NCI-H1105 (cell line): ENCODE measurements at regions not wholly inside any gene's neighbourhood (a gene's known extent, or its start where the extent isn't known, plus 50 kb on each side); places are given as distances from the start of the nearest gene placed in this dataset.
A peak's percentile ranks its signal among the peaks of the same experiment; 100 is the strongest.
"Not testable (repeated sequence)": the region's sequence is repeated elsewhere in the genome, so short reads cannot be mapped to it uniquely, and the experiment has no call there.

Experiments
- DNase-seq: peaks from one replicate; lab custom pipeline; 2025; lab: John Stamatoyannopoulos, UW

DNA sequence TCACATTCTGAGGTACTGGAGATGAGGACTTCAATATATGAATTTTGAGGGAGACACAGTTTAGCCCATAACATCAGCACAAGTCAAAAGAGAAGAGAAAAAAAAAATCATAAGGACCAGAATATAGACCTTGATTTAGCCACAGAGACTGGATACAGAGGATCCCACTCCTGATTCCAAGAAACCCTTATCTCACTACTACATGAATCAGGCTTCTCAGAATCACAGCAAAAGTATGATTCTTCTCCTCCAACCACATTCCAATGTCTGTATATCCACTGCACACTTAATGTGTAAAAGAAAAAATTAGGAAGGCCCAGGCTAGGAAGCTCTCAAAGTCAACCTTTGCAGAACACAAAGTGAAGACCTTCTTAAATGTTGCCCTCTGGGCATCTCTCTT is 610.9 kb downstream of the DTWD2 start:
- DNase-seq, result no peak

DNA sequence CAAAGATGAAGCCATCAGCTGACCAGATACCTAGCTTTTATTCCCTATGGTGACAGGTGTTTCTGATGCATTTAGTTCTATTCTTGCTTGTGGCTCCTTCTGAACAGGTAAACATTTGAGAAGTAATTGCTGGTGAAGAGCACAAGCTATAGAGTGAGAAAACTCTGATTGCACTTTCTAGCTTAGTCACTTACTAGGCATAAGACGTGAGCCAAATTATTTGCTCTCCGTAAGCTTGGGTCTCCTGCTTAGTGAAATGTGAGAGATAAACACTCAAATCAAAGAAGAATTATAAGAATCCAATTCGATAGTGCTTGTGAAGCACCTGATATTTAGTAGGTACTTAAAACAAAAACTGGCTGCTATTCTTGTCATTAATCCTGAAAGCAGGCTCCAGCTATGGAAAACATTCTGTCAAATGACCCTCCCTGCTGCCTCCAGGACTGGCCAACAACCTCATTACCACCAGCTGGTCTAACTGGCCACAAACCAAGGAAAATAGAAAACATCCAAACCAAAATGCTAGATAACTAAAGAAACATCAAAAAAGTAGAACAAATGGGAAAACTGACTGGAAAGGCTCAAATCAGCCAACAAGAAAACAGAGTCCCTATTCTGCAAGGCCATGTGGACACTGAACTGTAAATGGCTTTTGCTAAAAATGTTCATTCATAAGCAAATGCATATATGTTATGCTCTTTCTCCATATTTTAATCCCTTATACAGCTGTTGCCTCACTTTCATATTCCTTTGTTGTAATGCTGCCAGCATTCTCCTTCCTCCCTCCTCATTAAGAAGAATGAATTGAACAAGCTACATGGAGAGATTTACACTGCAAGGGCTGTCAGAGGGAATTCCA is 616.1 kb downstream of the DTWD2 start:
- peak; percentile 12 for DNase-seq

DNA sequence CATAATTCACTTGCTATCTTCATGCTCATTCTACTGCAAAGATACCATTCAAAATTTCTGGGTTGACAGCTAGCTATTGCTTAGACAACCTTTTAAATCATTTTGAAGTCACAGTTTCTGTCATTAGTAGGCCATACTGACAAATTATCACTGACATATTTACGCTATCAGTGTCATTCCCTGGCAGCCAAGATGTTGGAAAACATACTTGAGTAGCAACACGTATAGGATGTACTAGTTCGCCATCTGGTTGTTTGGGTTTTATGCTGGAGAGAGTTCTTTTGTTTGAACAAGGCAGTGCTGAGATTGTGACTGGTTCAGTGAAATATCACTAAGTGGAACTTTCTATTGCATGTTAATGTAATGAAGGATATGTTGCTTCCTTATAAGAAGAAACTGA is 621.9 kb downstream of the DTWD2 start:
- no peak for DNase-seq

DNA sequence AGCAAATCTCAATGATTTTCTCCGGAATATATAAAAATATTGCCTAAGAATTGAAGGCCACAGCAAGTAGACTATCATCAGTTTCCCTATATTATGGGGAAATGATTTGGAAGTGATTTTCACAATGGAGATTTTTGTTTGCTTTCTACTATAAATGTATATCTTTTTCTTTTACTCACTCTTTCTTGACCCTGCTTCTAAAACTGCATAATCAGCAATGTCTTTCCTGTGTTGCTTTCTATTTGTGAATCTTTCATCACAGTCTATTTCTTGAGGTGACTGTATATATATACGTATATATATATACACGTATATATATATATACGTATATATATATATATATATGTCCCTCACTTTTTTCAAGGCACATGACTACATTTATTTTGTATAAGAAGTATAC is 622.6 kb downstream of the DTWD2 start:
- no peak for DNase-seq

DNA sequence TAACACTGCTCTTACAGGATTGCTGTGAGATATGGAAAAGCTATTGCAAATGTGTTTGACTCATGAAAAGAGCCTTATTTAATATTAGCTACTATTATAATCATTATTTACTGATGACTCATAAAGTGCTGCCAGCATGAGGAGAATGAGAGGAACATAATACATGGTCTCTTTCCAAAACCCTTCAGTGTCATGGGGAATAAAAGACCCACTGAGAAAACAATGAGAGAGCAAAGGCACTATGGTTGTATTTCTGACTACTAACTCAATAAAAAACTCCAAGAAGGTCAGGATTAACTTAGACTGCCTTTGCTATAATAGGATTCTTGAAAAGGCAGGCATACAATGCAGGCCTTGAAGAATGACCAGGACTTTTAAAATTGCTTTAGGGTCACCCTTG is 633.5 kb downstream of the DTWD2 start:
- DNase-seq, result no peak

DNA sequence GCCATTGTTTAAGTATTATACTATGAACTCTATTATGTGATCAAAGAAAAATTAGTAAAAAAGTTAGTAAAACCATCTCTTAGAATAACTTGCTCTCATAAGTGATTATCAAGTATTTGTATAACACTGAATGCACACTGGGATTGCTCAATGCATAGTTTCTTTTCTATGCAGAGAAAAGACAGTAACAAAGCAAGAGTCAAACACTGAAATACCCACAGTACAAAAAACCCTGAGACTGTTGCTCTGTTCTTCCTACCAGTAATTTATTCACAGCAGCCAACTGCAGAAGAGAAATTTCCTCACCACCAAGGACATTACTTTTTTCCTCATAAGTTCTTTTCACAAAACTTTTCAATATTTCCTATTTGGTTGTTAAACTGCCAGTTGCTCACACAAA is 634.4 kb downstream of the DTWD2 start:
- DNase-seq, result no peak

DNA sequence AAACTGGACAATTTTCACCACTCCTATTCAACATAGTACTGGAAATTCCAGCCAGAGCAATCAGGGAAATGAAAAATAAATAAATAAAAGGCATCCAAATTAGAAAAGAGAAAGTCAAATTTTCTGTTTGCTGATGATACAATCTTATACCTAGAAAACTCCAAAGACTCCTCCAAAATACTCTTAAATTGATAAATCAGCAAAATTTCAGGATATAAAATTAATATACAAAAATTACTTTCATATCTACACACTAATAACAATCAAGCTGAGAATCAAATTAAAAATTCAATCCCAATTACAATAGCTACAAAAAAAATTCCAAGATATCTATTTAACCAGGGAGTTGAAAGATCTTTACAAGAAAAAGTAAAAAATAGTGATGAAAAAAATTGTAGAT is 651.9 kb downstream of the DTWD2 start:
- DNase-seq, result no peak

DNA sequence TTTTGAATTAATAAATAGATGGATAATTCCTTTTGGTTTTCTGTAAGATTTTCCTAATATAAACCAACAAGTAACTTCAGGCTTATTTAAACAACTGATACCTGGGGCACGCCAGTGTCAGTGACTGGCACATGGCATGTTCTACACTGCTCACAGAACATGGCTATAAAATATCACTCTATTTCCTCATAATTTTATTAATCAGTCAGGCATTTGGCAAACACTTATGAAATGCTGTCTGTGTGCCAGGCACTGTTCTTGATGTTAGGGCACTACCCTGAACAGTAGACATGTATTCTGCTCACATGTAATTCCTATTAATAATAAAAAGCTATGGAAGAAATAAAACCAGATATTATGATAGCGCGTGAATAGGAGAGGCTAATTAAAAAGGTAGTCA is 661.0 kb downstream of the DTWD2 start:
- DNase-seq, result no peak

DNA sequence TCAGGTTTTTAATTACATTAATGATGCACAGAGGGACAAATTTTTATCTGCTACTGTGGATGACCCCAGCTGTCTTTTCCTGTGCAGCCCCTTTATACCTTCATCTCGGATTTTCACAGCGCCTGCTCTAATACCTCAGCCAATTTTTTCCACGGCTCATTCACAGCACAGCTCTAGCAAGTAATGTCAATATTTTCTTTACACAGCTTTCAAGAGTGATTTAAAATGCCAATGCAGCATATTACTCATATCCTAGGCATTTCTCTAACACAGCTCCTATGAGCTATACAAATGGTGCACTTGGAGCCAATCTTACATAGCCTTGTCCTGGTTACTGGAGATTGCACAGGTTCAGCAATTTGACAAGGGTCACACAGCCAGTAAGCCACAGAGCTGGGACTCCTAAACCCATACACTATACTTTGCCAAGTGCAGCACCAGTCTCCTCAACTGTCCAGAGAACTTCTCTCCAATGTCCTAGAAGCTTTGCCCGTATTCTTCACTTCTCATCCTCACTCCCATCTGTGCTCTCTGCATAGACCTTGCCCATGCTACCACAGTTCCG is 661.8 kb downstream of the DTWD2 start:
- no peak for DNase-seq

DNA sequence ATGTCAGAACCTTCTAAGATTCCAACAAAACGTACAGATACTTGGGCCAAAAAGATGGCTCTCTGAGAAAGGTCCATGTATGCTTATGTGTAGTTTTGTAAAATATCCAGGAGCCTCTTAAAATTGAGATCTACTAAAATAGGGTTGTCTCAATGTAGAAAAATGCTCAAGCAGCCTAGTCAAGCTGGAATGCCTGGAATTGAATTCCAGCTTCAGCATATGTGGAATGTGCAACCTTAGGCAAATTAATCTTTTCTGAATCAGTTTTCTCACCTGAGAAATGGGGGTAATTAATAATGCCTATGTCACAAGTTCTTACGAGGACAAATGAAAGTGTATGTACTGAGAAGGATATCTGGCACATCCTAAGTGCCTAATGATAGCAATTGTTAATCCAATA is 662.4 kb downstream of the DTWD2 start:
- no peak for DNase-seq

DNA sequence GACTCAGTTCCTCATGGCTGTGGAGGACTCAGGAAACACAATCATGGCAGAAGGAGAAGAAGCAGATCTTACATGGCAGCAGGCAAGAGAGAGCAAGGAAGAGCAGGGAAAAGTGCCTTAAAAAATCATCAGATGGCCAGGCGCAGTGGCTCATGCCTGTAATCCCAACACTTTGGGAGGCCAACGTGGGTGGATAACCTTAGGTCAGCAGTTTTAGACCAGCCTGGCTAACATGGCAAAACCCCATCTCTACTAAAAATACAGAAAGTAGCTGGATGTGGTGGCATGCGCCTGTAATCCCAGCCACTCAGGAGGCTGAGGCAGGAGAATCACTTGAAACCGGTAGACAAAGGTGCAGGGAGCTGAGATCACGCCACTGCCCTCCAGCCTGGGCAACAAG is 664.6 kb downstream of the DTWD2 start:
- not testable (repeated sequence) for DNase-seq

DNA sequence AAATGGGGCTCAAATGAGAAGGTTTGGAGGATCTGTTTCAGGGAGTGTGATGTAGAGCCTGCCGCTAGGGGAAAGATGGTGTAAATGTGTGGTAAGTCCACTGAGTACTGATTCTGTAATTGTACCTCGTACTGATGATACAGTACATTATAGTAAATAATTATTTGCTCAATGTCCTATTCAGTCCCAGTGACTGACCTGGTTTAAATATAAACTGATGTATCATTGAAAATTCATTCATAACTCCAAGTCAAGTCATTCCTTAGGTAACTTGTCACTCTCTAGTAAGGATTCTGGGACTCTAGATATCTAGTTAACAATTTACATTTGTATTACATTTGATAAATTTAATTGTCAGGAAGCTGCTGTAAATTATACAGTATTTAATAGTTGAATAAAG is 667.3 kb downstream of the DTWD2 start:
- DNase-seq, result no peak

DNA sequence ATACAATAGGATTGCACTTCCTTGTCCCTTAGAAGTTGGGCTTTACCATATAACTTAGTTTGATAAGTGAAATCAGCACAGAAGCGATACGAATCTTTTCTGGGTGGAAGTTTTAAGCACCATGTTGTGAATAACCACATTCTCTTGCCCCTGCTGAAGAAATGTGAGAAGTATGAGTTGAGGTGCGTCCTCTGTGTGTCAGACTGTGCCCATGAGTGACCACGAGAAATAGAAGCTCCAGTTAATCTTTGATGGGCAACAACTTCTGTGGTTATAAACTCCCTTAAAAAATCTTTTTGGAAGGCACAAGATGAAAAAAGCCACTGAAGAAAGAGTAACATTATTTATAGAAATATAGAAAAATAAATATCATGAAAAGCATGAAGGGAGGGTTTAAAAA is 668.2 kb downstream of the DTWD2 start:
- no peak for DNase-seq

DNA sequence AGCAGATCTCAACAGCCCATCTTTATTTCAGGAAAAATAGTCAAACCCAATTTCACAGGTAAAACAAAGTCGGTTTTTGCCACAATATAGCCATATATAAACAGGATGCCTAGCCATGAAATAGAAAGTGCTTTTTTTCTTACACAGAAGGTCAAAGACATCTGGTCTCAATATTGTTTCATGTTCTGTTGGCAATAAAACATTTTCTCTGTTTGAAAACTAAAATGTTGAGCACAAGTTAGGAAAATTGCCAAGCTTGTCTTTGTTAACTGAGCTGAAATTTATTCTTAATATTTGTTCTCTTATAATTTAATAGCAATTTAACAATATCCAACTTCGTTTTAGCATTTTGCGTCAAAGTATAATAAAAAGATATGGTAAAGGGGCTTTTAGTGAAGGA is 673.4 kb downstream of the DTWD2 start:
- DNase-seq, result no peak

DNA sequence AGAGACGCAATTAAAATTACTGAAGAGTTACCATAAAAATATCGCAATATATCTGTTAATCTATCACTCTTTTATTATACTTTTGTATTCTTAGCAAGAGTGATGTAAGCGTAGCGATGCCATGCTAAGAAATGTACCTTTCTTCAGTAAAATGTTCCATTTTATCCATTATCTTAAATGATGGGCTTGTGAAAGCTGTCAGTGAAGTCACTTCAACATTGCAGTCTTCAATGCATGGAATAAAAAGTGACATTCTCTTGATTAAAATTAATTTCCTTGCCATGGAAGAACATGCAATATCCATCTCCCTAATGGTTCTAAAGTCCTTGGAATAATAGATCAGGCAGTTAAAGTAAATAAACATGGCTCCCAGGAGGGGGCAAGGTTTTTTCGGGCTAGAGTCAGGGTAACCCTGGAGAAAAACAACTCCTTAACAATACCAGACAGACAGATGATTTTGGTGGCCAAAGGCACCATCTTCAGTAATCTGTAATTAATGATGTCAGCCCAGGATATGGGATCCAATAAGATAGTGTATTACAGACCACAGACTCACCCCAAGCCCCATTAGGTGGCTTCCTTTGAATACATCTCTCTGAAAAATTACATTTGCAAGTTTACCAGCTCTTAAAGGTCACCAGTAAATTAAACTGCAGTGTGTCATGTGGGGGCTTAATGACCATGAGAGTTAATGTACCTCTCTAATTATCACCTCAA is 677.1 kb downstream of the DTWD2 start:
- no peak for DNase-seq

DNA sequence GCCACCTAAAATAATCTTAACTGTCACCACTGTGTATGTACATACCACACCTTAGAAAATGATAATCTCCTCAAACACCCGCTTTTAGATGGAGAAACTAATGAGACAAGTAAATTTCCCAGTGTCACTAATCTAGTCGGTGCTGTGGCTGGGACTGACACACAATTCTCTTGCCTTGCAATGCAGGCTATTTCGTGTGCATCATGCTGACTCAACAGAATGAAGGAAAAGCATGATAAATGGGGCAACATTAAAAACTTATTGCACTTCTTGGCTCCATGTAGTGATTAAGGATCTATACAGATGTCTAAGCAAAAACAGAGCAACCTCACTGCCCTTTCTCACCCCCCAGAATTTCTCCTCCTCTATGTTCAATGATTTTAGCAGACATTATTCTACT is 677.9 kb downstream of the DTWD2 start:
- DNase-seq, result no peak

DNA sequence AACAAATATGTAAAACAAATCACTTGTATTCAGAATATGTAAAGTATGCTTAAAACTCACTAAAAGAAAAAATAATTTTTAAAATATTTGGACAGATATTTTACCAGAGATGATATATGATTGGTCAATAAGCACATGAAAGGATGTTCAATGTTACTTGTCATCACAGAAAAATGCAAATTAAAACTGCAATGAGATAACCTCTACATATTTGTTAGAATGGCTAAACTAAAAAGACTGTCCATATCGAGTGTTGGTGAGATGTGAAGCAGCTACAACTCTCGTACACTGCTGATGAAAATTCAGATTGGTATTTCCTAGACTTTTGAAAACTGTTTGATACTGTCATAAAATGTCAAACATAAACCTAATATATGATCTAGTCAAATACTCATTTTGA is 685.1 kb downstream of the DTWD2 start:
- DNase-seq, result no peak

DNA sequence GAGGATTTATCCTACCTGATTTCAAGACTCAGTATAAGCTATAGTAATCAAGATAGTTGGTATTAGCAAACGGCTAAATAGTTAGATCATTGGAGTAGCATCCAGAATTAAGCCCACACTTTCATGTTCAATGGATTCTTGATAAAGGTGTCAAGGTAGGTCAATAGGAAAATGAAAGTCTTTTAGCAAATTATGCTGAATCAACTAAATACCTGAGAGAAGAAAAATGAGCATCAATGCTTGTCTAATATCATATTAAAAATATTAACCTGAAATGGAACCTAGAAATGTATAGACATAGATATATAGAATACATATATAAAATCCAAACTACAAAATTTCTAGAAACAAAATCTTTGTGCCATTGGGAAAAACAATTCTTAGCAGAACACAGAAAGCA is 685.6 kb downstream of the DTWD2 start:
- no peak for DNase-seq

DNA sequence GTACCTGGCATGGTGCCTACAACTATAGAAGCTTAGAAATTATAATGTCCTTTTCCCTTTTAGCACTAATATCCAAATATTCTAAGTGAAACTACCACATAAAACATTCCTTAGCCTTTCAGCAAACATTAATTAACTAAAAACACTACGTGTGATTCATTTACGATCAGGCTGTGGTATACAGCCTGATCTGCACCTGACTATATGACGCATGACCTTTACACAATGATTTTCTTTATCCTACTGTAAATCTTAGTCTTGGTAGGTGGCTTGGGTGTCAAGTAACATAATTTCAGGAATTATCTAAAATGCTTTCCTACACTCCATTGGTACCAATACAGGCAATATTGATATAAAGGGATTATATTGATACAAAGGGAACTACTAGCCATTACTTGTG is 686.7 kb downstream of the DTWD2 start:
- DNase-seq, result no peak

DNA sequence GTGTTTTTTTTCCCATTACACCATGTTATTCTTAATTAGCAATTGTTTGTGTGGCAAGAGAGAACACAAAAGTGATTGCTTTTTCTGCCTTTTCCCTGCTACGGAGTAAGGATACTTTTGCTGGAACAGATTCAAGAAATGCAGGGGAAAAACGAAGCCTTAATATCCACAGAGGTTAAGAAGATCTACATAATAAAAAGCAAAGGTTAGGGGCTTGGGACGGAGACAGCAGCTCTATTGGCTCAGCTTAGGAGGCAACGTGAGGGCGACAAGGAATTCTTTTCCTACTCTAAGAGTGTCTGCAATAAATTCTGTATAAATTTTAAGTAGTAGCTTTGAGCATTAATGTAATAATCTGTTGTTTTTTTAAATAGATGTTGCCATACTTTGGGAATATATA is 693.3 kb downstream of the DTWD2 start:
- DNase-seq, result no peak

DNA sequence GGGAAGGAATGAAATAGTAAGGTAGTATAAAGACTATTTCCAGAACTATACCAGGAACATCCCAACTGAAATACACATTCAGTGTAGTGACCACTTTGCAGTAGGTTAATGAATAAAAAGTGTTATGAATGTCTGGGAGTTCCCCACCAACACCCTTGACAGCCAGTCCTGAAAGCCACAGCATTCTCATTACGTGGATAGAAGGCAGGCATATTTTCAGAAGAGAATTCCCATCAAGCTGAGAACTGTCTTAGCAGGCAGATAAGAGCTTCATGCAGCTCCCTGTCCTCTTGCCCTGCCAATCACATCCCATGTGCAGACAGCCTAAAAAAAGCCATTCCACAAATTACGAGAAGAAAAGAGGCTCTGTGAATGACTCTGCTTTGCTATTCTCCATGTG is 695.0 kb downstream of the DTWD2 start:
- DNase-seq, result no peak

DNA sequence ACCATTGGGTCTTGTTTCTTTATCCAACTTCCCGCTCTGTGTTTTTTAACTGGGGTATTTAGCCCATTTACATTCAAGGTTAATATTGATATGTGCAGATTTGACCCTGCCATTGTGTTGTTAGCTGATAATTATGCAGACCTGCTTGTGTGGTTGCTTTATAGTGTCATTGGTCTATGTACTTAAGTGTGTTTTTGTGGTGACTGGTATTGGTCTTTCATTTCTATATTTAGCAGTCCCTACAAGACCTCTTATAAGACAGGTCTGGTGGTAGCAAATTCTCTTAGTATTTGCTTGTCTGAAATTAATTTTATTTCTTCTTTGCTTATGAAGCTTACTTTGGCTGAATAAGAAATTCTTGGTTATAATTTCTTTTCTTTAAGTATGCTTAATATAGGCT is 698.1 kb downstream of the DTWD2 start:
- no peak for DNase-seq

DNA sequence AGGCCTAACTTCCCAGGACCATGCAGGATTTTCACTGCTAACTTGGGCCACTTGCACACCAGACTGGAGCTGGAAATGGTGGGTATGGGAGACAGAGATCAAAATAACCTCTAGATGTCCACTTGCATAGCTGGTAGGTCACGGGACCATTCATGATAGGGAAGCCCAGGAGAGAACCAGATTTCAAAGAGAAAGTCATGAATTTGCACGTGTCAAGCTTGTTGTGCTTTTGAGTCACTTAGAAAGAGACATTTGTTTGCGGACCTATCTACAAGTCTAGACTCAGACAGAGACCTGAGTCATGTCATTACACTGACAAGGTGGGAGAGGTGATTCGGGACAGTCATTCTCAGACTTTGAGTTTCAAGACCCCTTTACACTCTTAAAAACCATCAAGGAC is 704.1 kb downstream of the DTWD2 start:
- DNase-seq, result not testable (repeated sequence)
